ENCODE measurements at regions not wholly inside any gene's neighbourhood (a gene's known extent, or its start where the extent isn't known, plus 50 kb on each side); places are given as distances from the start of the nearest gene placed in this dataset.

DNA sequence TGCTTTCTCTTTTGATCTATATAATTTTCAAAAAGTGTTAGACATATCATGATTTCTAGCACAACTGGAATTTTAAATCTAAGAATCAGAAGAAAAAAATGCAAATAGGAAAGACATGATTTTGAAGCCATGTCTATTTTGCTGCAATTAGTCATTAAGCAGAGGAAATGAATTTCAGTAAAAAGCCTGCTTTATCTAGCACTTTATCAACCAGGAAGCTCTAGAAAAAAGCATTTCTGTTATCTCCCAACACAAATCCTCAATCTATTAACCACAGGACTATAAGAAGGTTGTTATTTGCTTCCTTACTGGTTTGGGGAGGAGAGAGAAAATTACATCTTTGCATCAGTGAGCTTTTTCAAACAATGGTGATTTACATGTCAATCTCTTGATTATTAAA, 716.7 kb downstream of the DIAPH3 start:
- TF ChIP-seq CTCF (IDR thresholded peaks at IDR 0.05) = no peak
- no peak for TF ChIP-seq ZNF317 (CRISPR knock-in tag; IDR thresholded peaks at IDR 0.05; ENCODE audit: borderline replicate concordance, low read depth)
- no peak for TF ChIP-seq CREM (CRISPR knock-in tag; IDR thresholded peaks at IDR 0.05)
- TF ChIP-seq, protein P1, sequence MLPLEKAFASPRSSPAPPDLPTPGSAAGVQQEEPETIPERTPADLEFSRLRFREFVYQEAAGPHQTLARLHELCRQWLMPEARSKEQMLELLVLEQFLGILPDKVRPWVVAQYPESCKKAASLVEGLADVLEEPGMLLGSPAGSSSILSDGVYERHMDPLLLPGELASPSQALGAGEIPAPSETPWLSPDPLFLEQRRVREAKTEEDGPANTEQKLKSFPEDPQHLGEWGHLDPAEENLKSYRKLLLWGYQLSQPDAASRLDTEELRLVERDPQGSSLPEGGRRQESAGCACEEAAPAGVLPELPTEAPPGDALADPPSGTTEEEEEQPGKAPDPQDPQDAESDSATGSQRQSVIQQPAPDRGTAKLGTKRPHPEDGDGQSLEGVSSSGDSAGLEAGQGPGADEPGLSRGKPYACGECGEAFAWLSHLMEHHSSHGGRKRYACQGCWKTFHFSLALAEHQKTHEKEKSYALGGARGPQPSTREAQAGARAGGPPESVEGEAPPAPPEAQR (CRISPR knock-in tag; IDR thresholded peaks at IDR 0.05) = no peak
- TF ChIP-seq AFF4 (CRISPR knock-in tag; IDR thresholded peaks at IDR 0.05; ENCODE audit: borderline replicate concordance) = no peak
- TF ChIP-seq, protein P2, sequence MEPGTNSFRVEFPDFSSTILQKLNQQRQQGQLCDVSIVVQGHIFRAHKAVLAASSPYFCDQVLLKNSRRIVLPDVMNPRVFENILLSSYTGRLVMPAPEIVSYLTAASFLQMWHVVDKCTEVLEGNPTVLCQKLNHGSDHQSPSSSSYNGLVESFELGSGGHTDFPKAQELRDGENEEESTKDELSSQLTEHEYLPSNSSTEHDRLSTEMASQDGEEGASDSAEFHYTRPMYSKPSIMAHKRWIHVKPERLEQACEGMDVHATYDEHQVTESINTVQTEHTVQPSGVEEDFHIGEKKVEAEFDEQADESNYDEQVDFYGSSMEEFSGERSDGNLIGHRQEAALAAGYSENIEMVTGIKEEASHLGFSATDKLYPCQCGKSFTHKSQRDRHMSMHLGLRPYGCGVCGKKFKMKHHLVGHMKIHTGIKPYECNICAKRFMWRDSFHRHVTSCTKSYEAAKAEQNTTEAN (CRISPR knock-in tag; IDR thresholded peaks at IDR 0.05) = no peak
- no peak for TF ChIP-seq FOXP1 (CRISPR knock-in tag; IDR thresholded peaks at IDR 0.05; ENCODE audit: borderline replicate concordance)
- TF ChIP-seq ATF2 (CRISPR knock-in tag; IDR thresholded peaks at IDR 0.05; ENCODE audit: borderline replicate concordance, low read depth) = no peak
- TF ChIP-seq IRF2 (CRISPR knock-in tag; IDR thresholded peaks at IDR 0.05; ENCODE audit: borderline replicate concordance, low read depth) = no peak
- no peak for TF ChIP-seq ZNF423 (CRISPR knock-in tag; IDR thresholded peaks at IDR 0.05)
- TF ChIP-seq, protein P3, sequence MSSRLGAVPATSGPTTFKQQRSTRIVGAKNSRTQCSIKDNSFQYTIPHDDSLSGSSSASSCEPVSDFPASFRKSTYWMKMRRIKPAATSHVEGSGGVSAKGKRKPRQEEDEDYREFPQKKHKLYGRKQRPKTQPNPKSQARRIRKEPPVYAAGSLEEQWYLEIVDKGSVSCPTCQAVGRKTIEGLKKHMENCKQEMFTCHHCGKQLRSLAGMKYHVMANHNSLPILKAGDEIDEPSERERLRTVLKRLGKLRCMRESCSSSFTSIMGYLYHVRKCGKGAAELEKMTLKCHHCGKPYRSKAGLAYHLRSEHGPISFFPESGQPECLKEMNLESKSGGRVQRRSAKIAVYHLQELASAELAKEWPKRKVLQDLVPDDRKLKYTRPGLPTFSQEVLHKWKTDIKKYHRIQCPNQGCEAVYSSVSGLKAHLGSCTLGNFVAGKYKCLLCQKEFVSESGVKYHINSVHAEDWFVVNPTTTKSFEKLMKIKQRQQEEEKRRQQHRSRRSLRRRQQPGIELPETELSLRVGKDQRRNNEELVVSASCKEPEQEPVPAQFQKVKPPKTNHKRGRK (CRISPR knock-in tag; IDR thresholded peaks at IDR 0.05; ENCODE audit: borderline replicate concordance) = no peak

All from WTC11 (cell line).